T-helper 2 cell treated with Interferon-gamma antibody and Interleukin-4, amounts not matched to agents 100 ng/mL and 5 ng/mL, for 36 hours (primary cell): ENCODE measurements at regions not wholly inside any gene's neighbourhood (a gene's known extent, or its start where the extent isn't known, plus 50 kb on each side); places are given as distances from the start of the nearest gene placed in this dataset.

Experiments
- intact Hi-C: fragments of 100-400 bp; cut with micrococcal nuclease; formaldehyde crosslinking; loops from one replicate; pipeline ENCODE4 v1.15.1; 2023

- intact Hi-C loops, result no loop called here
These were observed 377.8 kb upstream of the CHRM3 start for GRCh38 chr1:239008568-239008967.

- intact Hi-C loops, result no loop called here
These were observed 380.1 kb upstream of the CHRM3 start for GRCh38 chr1:239006276-239006675.

- intact Hi-C loops, result no loop called here
These were observed 386.4 kb upstream of the CHRM3 start for GRCh38 chr1:238999944-239000343.

GRCh38 chr1:238998577-238998976 lies 387.8 kb upstream of the CHRM3 start:
- intact Hi-C loops, result no loop called here

GRCh38 chr1:238991765-238992495 lies 394.4 kb upstream of the CHRM3 start:
- intact Hi-C loops, result no loop called here

GRCh38 chr1:238985312-238985711 lies 401.1 kb upstream of the CHRM3 start:
- intact Hi-C loops, result no loop called here

- intact Hi-C loops, result no loop called here
These were observed 403.6 kb upstream of the CHRM3 start for GRCh38 chr1:238982736-238983135.

GRCh38 chr1:238981317-238981933 lies 404.9 kb upstream of the CHRM3 start:
- intact Hi-C loops, result no loop called here

- intact Hi-C loops, result no loop called here
These were observed 406.3 kb upstream of the CHRM3 start for GRCh38 chr1:238980053-238980452.

- intact Hi-C loops, result no loop called here
These were observed 421.7 kb upstream of the CHRM3 start for GRCh38 chr1:238964631-238965030.

- intact Hi-C loops, result no loop called here
These were observed 423.4 kb upstream of the CHRM3 start for GRCh38 chr1:238962941-238963340.

- intact Hi-C loops, result no loop called here
These were observed 424.6 kb upstream of the CHRM3 start for GRCh38 chr1:238961790-238962189.

- intact Hi-C loops, result no loop called here
These were observed 426.3 kb upstream of the CHRM3 start for GRCh38 chr1:238960071-238960470.

- intact Hi-C loops, result no loop called here
These were observed 430.4 kb upstream of the CHRM3 start for GRCh38 chr1:238955934-238956333.

GRCh38 chr1:238954865-238955264 lies 431.5 kb upstream of the CHRM3 start:
- intact Hi-C loops, result loop anchor here (5.0 kb wide), 1 partner anchor 703 kb away; no protein-coding TSS in a partner anchor

- intact Hi-C loops, result loop anchor here (5.0 kb wide), 1 partner anchor 701 kb away; no protein-coding TSS in a partner anchor
These were observed 432.8 kb upstream of the CHRM3 start for GRCh38 chr1:238953448-238954010.

- intact Hi-C loops, result loop anchor here (5.0 kb wide), 1 partner anchor 700 kb away; no protein-coding TSS in a partner anchor
These were observed 434.6 kb upstream of the CHRM3 start for GRCh38 chr1:238951809-238952208.

GRCh38 chr1:238950784-238951183 lies 435.6 kb upstream of the CHRM3 start:
- intact Hi-C loops, result loop anchor here (5.0 kb wide), 1 partner anchor 698 kb away; no protein-coding TSS in a partner anchor

GRCh38 chr1:238950017-238950416 lies 436.4 kb upstream of the CHRM3 start:
- intact Hi-C loops, result loop anchor here (5.0 kb wide), 1 partner anchor 698 kb away; no protein-coding TSS in a partner anchor

- intact Hi-C loops, result no loop called here
These were observed 442.3 kb upstream of the CHRM3 start for GRCh38 chr1:238944028-238944427.

- intact Hi-C loops, result no loop called here
These were observed 458.5 kb upstream of the CHRM3 start for GRCh38 chr1:238927899-238928298.

GRCh38 chr1:238916828-238917227 lies 469.5 kb upstream of the CHRM3 start:
- intact Hi-C loops, result no loop called here
